ENCODE measurements at regions not wholly inside any gene's neighbourhood (a gene's known extent, or its start where the extent isn't known, plus 50 kb on each side); places are given as distances from the start of the nearest gene placed in this dataset.

DNA sequence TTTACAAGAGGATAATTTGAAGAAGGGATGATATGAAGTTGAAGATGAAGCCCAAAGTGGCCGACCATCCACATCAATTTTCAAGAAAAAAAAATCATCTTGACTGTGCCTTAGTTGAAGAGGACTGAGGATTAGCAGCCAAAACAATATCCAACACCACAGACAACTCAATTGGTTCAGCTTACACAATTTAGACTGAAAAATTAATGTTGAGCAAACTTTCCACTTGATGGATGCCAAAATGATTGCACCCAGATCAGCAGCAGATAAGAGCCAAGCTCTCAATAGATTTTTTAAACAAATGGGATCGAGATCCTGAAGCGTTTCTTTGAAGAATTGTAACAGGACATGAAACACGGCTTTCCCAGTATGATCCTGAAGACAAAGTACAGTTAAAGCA is 163.2 kb downstream of the GADD45G start:
- TF ChIP-seq, protein P1, sequence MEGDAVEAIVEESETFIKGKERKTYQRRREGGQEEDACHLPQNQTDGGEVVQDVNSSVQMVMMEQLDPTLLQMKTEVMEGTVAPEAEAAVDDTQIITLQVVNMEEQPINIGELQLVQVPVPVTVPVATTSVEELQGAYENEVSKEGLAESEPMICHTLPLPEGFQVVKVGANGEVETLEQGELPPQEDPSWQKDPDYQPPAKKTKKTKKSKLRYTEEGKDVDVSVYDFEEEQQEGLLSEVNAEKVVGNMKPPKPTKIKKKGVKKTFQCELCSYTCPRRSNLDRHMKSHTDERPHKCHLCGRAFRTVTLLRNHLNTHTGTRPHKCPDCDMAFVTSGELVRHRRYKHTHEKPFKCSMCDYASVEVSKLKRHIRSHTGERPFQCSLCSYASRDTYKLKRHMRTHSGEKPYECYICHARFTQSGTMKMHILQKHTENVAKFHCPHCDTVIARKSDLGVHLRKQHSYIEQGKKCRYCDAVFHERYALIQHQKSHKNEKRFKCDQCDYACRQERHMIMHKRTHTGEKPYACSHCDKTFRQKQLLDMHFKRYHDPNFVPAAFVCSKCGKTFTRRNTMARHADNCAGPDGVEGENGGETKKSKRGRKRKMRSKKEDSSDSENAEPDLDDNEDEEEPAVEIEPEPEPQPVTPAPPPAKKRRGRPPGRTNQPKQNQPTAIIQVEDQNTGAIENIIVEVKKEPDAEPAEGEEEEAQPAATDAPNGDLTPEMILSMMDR (IDR thresholded peaks at IDR 0.05; ENCODE audit: unreplicated experiment), result no peak
- Mint-ChIP-seq H3K27me3 (ENCODE audit: low read depth) (peaks cover 3% of the 10 kb centered on the region), H3K4me3 (no peak overlapping the region), H3K4me1 (peaks cover 22% of the 10 kb centered on the region), H3K9me3 (no peaks in the 10 kb centered on the region), H3K27ac (no peak overlapping the region), H3K36me3 (no peaks in the 10 kb centered on the region)
- DNase-seq (ENCODE audit: low spot score in 2 of 2, unreplicated experiment in 2 of 2), result no peak

DNA sequence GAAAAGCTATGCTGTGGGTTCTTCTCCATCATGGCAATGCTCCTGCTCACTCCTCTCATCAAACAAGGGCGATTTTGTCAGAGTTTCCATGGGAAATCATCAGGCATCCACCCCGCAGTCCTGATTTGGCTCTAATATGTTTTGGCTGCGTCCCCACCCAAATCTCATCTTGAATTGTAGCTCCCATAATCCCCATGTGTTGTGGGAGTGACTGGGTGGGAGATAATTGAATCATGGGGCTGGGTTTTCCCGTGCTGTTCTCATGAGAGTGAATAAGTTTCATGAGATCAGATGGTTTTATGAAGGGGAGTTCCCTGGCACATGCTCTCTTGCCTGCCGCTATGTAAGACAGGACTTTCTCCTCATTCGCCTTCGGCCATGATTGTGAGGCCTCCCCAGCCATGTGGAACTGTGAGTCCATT is 163.8 kb downstream of the GADD45G start:
- TF ChIP-seq, protein P1 (IDR thresholded peaks at IDR 0.05; ENCODE audit: unreplicated experiment), result no peak
- H3K9me3 Mint-ChIP-seq, result no peaks in the 10 kb centered on the region
- H3K36me3 Mint-ChIP-seq, result no peaks in the 10 kb centered on the region
- H3K4me1 Mint-ChIP-seq, result peaks cover 22% of the 10 kb centered on the region
- peaks cover 3% of the 10 kb centered on the region for H3K27me3 Mint-ChIP-seq (ENCODE audit: low read depth)
- H3K4me3 Mint-ChIP-seq, result no peak overlapping the region
- DNase-seq (ENCODE audit: low spot score in 2 of 2, unreplicated experiment in 2 of 2), result no peak
- H3K27ac Mint-ChIP-seq, result no peak overlapping the region

DNA sequence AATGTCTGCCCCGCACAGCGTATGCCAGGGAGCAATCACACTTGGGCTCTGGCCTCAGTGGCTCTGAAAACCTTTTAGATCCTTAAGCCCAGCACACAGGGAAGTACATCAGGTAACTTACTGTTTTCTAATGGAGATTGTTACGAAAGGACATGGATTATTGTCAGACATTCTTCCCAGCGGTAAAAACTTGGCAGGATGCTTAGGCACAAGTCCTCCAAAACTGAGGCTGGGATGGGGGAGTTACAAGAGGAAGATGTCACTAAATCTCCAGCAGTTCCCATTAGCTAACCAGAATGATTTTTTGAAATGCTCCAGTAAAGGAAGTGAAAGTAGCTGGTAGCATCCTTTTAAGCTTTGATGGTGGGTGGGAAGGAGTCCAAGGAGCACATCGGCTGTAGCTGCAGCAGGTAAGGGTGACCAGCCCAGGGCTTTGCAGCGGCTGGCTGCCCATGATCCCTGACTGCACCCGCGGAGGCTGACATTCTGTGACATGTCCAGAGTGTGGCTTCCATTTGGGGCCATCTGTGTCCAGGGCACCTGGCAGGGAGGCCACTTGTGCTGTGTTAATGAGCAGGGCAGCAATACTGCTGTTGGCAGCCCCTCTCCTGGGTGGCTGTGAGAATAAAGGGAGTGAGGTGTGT is 165.8 kb downstream of the GADD45G start:
- TF ChIP-seq, protein P1 (IDR thresholded peaks at IDR 0.05; ENCODE audit: unreplicated experiment), result no peak
- no peaks in the 10 kb centered on the region for H3K36me3 Mint-ChIP-seq
- peaks cover 3% of the 10 kb centered on the region for H3K27me3 Mint-ChIP-seq (ENCODE audit: low read depth)
- H3K9me3 Mint-ChIP-seq, result no peaks in the 10 kb centered on the region
- no peak overlapping the region for H3K27ac Mint-ChIP-seq
- DNase-seq (ENCODE audit: low spot score in 2 of 2, unreplicated experiment in 2 of 2), result no peak
- H3K4me3 Mint-ChIP-seq, result no peak overlapping the region
- peaks cover 22% of the 10 kb centered on the region for H3K4me1 Mint-ChIP-seq

DNA sequence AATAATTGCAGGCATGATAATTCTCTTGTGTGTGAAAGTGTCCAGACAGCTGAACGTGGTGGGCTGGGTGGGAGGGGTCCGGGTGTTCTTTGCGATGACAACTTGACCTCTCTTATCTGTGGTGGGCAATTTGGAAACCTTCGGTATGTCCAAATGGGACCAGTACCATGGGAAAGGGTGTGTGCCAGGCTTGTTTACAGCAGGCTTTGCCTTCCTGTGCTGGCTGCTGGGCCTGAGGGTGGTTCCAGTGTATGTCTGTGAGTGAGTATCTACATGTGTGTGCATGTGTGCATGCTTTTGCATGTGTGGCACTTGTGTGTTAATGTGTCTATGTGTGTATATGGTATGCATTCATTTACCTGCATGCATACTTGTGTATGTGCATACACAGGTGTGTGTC is 166.4 kb downstream of the GADD45G start:
- DNase-seq (ENCODE audit: low spot score in 2 of 2, unreplicated experiment in 2 of 2), result no peak
- Mint-ChIP-seq H3K4me1 (peaks cover 22% of the 10 kb centered on the region), H3K27me3 (ENCODE audit: low read depth) (peaks cover 8% of the 10 kb centered on the region), H3K27ac (no peak overlapping the region), H3K4me3 (no peak overlapping the region), H3K36me3 (no peaks in the 10 kb centered on the region), H3K9me3 (no peaks in the 10 kb centered on the region)
- TF ChIP-seq, protein P1 (IDR thresholded peaks at IDR 0.05; ENCODE audit: unreplicated experiment), result no peak

DNA sequence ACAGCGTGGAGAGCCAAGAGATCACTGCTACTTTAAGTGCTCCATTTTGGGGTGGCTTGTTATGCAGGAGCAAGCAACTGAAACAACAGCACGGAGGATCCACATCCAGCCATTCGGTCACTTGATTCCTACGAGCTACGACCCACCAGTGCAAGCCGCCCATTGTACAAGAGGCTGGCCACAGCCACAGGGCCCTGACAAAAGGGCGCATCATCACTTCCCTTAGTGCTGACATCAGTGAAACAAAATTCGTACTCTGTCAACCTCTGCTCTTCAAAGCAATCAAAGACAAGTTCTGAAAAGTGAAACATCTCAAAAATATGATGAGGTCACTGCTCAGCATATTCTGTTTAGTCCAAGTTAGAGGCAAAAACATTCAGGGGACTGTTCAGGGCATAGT is 168.4 kb downstream of the GADD45G start:
- no peak overlapping the region for H3K4me3 Mint-ChIP-seq
- peaks cover 21% of the 10 kb centered on the region for H3K27me3 Mint-ChIP-seq (ENCODE audit: low read depth)
- H3K36me3 Mint-ChIP-seq, result no peaks in the 10 kb centered on the region
- TF ChIP-seq, protein P1 (IDR thresholded peaks at IDR 0.05; ENCODE audit: unreplicated experiment), result no peak
- no peak for DNase-seq (ENCODE audit: low spot score in 2 of 2, unreplicated experiment in 2 of 2)
- H3K27ac Mint-ChIP-seq, result no peak overlapping the region
- no peaks in the 10 kb centered on the region for H3K9me3 Mint-ChIP-seq
- H3K4me1 Mint-ChIP-seq, result peaks cover 12% of the 10 kb centered on the region

Measured in mesothelial cell of epicardium (in vitro differentiated cells).